ENCODE measurements at regions not wholly inside any gene's neighbourhood (a gene's known extent, or its start where the extent isn't known, plus 50 kb on each side); places are given as distances from the start of the nearest gene placed in this dataset.

DNA sequence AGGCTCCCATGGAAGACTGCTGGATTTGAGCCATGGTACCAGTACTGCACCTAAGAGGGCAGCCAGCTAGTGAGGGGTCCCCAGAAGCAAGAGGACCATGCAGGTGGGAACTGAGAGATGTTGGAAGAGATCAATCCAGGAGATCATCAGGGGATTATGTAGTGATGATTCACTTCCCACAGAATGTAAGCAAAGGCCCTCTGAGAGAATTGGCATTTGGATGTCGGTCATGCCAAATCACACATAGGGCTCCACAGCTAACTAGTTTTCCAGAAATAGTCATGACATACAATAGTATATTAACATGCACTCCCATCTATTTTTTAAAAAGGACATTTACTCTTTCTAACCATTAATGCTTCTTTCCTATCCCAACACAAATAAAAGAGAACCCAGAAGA, 112.5 kb downstream of the RASGEF1B start:
- TF ChIP-seq NFIC (IDR thresholded peaks at IDR 0.05) (no peak), RAD21 (IDR thresholded peaks at IDR 0.05; ENCODE audit: low read depth) (no peak), TCF12 (IDR thresholded peaks at IDR 0.05; ENCODE audit: low read depth) (no peak), EP300 (IDR thresholded peaks at IDR 0.05; ENCODE audit: borderline replicate concordance) (no peak), ZBTB7A (IDR thresholded peaks at IDR 0.05; ENCODE audit: low read depth) (no peak), TEAD4 (IDR thresholded peaks at IDR 0.05) (no peak), CREB1 (IDR thresholded peaks at IDR 0.05; ENCODE audit: low read depth) (no peak), MAX (IDR thresholded peaks at IDR 0.05) (no peak), CEBPB (IDR thresholded peaks at IDR 0.05) (no peak)
- TF ChIP-seq, protein P1, sequence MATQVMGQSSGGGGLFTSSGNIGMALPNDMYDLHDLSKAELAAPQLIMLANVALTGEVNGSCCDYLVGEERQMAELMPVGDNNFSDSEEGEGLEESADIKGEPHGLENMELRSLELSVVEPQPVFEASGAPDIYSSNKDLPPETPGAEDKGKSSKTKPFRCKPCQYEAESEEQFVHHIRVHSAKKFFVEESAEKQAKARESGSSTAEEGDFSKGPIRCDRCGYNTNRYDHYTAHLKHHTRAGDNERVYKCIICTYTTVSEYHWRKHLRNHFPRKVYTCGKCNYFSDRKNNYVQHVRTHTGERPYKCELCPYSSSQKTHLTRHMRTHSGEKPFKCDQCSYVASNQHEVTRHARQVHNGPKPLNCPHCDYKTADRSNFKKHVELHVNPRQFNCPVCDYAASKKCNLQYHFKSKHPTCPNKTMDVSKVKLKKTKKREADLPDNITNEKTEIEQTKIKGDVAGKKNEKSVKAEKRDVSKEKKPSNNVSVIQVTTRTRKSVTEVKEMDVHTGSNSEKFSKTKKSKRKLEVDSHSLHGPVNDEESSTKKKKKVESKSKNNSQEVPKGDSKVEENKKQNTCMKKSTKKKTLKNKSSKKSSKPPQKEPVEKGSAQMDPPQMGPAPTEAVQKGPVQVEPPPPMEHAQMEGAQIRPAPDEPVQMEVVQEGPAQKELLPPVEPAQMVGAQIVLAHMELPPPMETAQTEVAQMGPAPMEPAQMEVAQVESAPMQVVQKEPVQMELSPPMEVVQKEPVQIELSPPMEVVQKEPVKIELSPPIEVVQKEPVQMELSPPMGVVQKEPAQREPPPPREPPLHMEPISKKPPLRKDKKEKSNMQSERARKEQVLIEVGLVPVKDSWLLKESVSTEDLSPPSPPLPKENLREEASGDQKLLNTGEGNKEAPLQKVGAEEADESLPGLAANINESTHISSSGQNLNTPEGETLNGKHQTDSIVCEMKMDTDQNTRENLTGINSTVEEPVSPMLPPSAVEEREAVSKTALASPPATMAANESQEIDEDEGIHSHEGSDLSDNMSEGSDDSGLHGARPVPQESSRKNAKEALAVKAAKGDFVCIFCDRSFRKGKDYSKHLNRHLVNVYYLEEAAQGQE (IDR thresholded peaks at IDR 0.05; ENCODE audit: low read depth), result no peak
- TF ChIP-seq, protein P2, sequence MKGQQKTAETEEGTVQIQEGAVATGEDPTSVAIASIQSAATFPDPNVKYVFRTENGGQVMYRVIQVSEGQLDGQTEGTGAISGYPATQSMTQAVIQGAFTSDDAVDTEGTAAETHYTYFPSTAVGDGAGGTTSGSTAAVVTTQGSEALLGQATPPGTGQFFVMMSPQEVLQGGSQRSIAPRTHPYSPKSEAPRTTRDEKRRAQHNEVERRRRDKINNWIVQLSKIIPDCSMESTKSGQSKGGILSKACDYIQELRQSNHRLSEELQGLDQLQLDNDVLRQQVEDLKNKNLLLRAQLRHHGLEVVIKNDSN (IDR thresholded peaks at IDR 0.05), result no peak

Measured in Ishikawa (cell line).